ENCODE measurements at regions not wholly inside any gene's neighbourhood (a gene's known extent, or its start where the extent isn't known, plus 50 kb on each side); places are given as distances from the start of the nearest gene placed in this dataset.

GRCh38 chr5:2874099-2874498 is 122.6 kb upstream of the IRX2 start:
- H3K27me3 ChIP-seq (ENCODE audit: insufficient read depth, low read length, poor library complexity, severe bottlenecking), result no peaks in the 10 kb centered on the region
- H3F3A ChIP-seq (ENCODE audit: low read depth), result no peaks in the 10 kb centered on the region
- no peaks in the 10 kb centered on the region for H3K4me1 ChIP-seq (ENCODE audit: insufficient read depth, low read length, poor library complexity, severe bottlenecking)
- peaks cover 3% of the 10 kb centered on the region; the same call in 1 of the 2 replicates for H3K9me3 ChIP-seq (ENCODE audit: insufficient read depth, low read depth, low read length)
- no peak overlapping the region for H3K4me2 ChIP-seq (ENCODE audit: low read depth, low read length, poor library complexity, severe bottlenecking)
- no peak overlapping the region for H3K9ac ChIP-seq (ENCODE audit: low read depth, low read length, poor library complexity, severe bottlenecking)
- no peaks in the 10 kb centered on the region for H4K20me1 ChIP-seq (ENCODE audit: insufficient read depth, low read length, poor library complexity, severe bottlenecking)
- no peak overlapping the region for H3K4me3 ChIP-seq (ENCODE audit: low read length, poor library complexity, severe bottlenecking)
- H3K9me2 ChIP-seq (replicated peaks; ENCODE audit: low read depth, low read length), result no peaks in the 10 kb centered on the region
- no peak overlapping the region for H2AFZ ChIP-seq (ENCODE audit: low read length)
- H3K36me3 ChIP-seq (ENCODE audit: insufficient read depth, low read length), result no peaks in the 10 kb centered on the region
- TF ChIP-seq EZH2phosphoT487 (IDR thresholded peaks at IDR 0.05; ENCODE audit: borderline replicate concordance), result no peak
- TF ChIP-seq, protein P1, sequence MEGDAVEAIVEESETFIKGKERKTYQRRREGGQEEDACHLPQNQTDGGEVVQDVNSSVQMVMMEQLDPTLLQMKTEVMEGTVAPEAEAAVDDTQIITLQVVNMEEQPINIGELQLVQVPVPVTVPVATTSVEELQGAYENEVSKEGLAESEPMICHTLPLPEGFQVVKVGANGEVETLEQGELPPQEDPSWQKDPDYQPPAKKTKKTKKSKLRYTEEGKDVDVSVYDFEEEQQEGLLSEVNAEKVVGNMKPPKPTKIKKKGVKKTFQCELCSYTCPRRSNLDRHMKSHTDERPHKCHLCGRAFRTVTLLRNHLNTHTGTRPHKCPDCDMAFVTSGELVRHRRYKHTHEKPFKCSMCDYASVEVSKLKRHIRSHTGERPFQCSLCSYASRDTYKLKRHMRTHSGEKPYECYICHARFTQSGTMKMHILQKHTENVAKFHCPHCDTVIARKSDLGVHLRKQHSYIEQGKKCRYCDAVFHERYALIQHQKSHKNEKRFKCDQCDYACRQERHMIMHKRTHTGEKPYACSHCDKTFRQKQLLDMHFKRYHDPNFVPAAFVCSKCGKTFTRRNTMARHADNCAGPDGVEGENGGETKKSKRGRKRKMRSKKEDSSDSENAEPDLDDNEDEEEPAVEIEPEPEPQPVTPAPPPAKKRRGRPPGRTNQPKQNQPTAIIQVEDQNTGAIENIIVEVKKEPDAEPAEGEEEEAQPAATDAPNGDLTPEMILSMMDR (conservative IDR thresholded peaks at IDR 0.05; ENCODE audit: low read length), result no peak
- H3K79me2 ChIP-seq (ENCODE audit: insufficient read depth, low read length), result no peaks in the 10 kb centered on the region

DNA sequence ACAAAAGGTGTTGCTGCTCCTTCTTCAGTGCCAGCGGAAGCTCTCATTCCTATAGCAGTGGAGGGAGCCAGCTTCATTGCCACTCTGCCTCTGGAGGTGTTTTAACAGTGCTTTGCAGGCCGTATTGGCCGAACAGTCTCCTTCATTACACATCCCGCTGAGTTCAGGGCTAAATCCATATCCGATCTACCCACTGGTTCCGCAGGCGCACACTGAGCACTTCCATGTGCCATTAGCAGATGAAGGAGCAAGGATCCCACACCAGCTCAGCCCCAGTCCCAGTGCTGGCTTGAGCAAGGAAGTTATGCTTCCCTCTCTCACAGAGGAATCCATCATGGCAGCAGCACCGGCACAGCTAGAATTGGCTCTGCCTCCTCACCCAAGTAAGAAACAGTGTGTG is 121.2 kb upstream of the IRX2 start:
- Histone ChIP-seq H3K4me1 (ENCODE audit: insufficient read depth, low read length, poor library complexity, severe bottlenecking) (no peaks in the 10 kb centered on the region), H3K9me2 (replicated peaks; ENCODE audit: low read depth, low read length) (no peaks in the 10 kb centered on the region), H3K4me2 (ENCODE audit: low read depth, low read length, poor library complexity, severe bottlenecking) (no peak overlapping the region), H3F3A (ENCODE audit: low read depth) (no peaks in the 10 kb centered on the region), H3K4me3 (ENCODE audit: low read length, poor library complexity, severe bottlenecking) (no peak overlapping the region), H3K79me2 (ENCODE audit: insufficient read depth, low read length) (no peaks in the 10 kb centered on the region), H3K9ac (ENCODE audit: low read depth, low read length, poor library complexity, severe bottlenecking) (no peak overlapping the region), H2AFZ (ENCODE audit: low read length) (no peak overlapping the region), H3K36me3 (ENCODE audit: insufficient read depth, low read length) (no peaks in the 10 kb centered on the region), H3K9me3 (ENCODE audit: insufficient read depth, low read depth, low read length) (peaks cover 3% of the 10 kb centered on the region; the same call in 1 of the 2 replicates), H3K27me3 (ENCODE audit: insufficient read depth, low read length, poor library complexity, severe bottlenecking) (no peaks in the 10 kb centered on the region), H4K20me1 (ENCODE audit: insufficient read depth, low read length, poor library complexity, severe bottlenecking) (no peaks in the 10 kb centered on the region)
- no peak for TF ChIP-seq EZH2phosphoT487 (IDR thresholded peaks at IDR 0.05; ENCODE audit: borderline replicate concordance)
- TF ChIP-seq, protein P1 (conservative IDR thresholded peaks at IDR 0.05; ENCODE audit: low read length), result no peak

DNA sequence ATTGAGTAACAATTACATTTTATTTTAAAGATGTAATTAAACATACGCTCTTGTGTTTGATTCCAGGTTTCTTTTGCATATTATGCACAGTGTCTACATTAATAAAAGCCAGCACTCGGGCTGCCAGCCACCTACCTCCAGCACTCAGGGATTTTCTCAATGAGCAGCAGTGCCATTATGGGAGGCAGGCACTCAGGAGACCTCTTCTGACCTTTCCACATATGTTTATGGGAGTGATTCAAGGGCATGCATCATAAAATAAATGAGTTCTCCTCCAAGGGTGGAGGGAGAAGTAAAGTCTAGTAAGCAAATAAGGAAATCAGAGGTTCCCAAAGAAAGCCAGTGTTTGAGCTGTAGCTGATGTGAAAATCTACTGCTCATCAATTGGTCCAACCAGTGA is 119.8 kb upstream of the IRX2 start:
- H3K4me3 ChIP-seq (ENCODE audit: low read length, poor library complexity, severe bottlenecking), result no peak overlapping the region
- H3K9ac ChIP-seq (ENCODE audit: low read depth, low read length, poor library complexity, severe bottlenecking), result no peak overlapping the region
- H4K20me1 ChIP-seq (ENCODE audit: insufficient read depth, low read length, poor library complexity, severe bottlenecking), result no peaks in the 10 kb centered on the region
- H3F3A ChIP-seq (ENCODE audit: low read depth), result no peaks in the 10 kb centered on the region
- no peaks in the 10 kb centered on the region for H3K9me2 ChIP-seq (replicated peaks; ENCODE audit: low read depth, low read length)
- TF ChIP-seq, protein P1 (conservative IDR thresholded peaks at IDR 0.05; ENCODE audit: low read length), result no peak
- no peak for TF ChIP-seq EZH2phosphoT487 (IDR thresholded peaks at IDR 0.05; ENCODE audit: borderline replicate concordance)
- H3K4me2 ChIP-seq (ENCODE audit: low read depth, low read length, poor library complexity, severe bottlenecking), result no peak overlapping the region
- no peak overlapping the region for H2AFZ ChIP-seq (ENCODE audit: low read length)
- no peaks in the 10 kb centered on the region for H3K79me2 ChIP-seq (ENCODE audit: insufficient read depth, low read length)
- H3K9me3 ChIP-seq (ENCODE audit: insufficient read depth, low read depth, low read length), result peaks cover 3% of the 10 kb centered on the region; the same call in 1 of the 2 replicates
- no peaks in the 10 kb centered on the region for H3K4me1 ChIP-seq (ENCODE audit: insufficient read depth, low read length, poor library complexity, severe bottlenecking)
- H3K36me3 ChIP-seq (ENCODE audit: insufficient read depth, low read length), result no peaks in the 10 kb centered on the region
- H3K27me3 ChIP-seq (ENCODE audit: insufficient read depth, low read length, poor library complexity, severe bottlenecking), result no peaks in the 10 kb centered on the region

Measured in Loucy (cell line).